ENCODE measurements at regions not wholly inside any gene's neighbourhood (a gene's known extent, or its start where the extent isn't known, plus 50 kb on each side); places are given as distances from the start of the nearest gene placed in this dataset.
A peak's percentile ranks its signal among the peaks of the same experiment; 100 is the strongest.

- FAIRE-seq (no peak), ATAC-seq (no peak), DNase-seq (no peak)
- no peaks in the 10 kb centered on the region for H3K36me3 ChIP-seq
- no peak for TF ChIP-seq CTCF (IDR thresholded peaks at IDR 0.05)
- H3K9me3 ChIP-seq: no peaks in the 10 kb centered on the region
- H3K4me1 ChIP-seq: peaks cover 3 to 19% (median 13%) of the 10 kb centered on the region in 3 donors
- intact Hi-C loops (cut with DNase I): no loop called here
- H3K4me3 ChIP-seq: no peak overlapping the region
- 85% methylated on average over 11 of the region's 11 CpGs for WGBS, 2 donors
- H3K27ac ChIP-seq: no peak overlapping the region
- no peaks in the 10 kb centered on the region for H3K27me3 ChIP-seq
These were observed 164.1 kb upstream of the STS start for GRCh38 chrX:6983207-6983955.

- Histone ChIP-seq H3K27ac (no peak overlapping the region), H3K27me3 (no peaks in the 10 kb centered on the region), H3K36me3 (peaks cover 0 to 4% (median 0%) of the 10 kb centered on the region in 3 donors), H3K4me3 (no peak overlapping the region), H3K4me1 (peaks cover 0 to 11% (median 9%) of the 10 kb centered on the region in 3 donors), H3K9me3 (no peaks in the 10 kb centered on the region)
- peak in 3 of 4 donors; percentile 35 to 77 (median 74) for ATAC-seq
- DNase-seq: no peak
- no peak for FAIRE-seq
- WGBS, 2 donors: 53 to 57% methylated on average over 8 of the region's 8 CpGs
- intact Hi-C loops (cut with DNase I): no loop called here
- no peak for TF ChIP-seq CTCF (IDR thresholded peaks at IDR 0.05)
These were observed 165.7 kb upstream of the STS start for GRCh38 chrX:6981718-6982406.

- H3K36me3 ChIP-seq: peaks cover 0 to 4% (median 0%) of the 10 kb centered on the region in 3 donors
- no peaks in the 10 kb centered on the region for H3K9me3 ChIP-seq
- TF ChIP-seq CTCF (IDR thresholded peaks at IDR 0.05): no peak
- no peak overlapping the region for H3K4me3 ChIP-seq
- intact Hi-C loops (cut with DNase I): no loop called here
- peaks cover 0 to 11% (median 9%) of the 10 kb centered on the region in 3 donors for H3K4me1 ChIP-seq
- ATAC-seq (no peak), DNase-seq (no peak), FAIRE-seq (no peak)
- no peaks in the 10 kb centered on the region for H3K27me3 ChIP-seq
- no peak overlapping the region for H3K27ac ChIP-seq
- 96 to 98% methylated on average over 2 of the region's 2 CpGs for WGBS, 2 donors
These were observed 166.5 kb upstream of the STS start for GRCh38 chrX:6980981-6981380.

- H3K36me3 ChIP-seq: no peaks in the 10 kb centered on the region
- no peak overlapping the region for H3K27ac ChIP-seq
These were observed 179.3 kb upstream of the STS start for GRCh38 chrX:6968231-6968630.

More at GRCh38 chrX:6968231-6968630, 179.3 kb upstream of the STS start:
- intact Hi-C loops (cut with DNase I): no loop called here
- no peak for TF ChIP-seq CTCF (IDR thresholded peaks at IDR 0.05)
- no peak for FAIRE-seq
- H3K9me3 ChIP-seq: no peaks in the 10 kb centered on the region
- H3K27me3 ChIP-seq: no peaks in the 10 kb centered on the region
- no peak overlapping the region for H3K4me3 ChIP-seq
- H3K4me1 ChIP-seq: no peaks in the 10 kb centered on the region
- ATAC-seq: no peak
- WGBS, 2 donors: 84 to 92% methylated on average over 6 of the region's 6 CpGs
- no peak for DNase-seq

Measured in pancreas (tissue), 10 donors.